ENCODE measurements at regions not wholly inside any gene's neighbourhood (a gene's known extent, or its start where the extent isn't known, plus 50 kb on each side); places are given as distances from the start of the nearest gene placed in this dataset.
"Not testable (repeated sequence)": the region's sequence is repeated elsewhere in the genome, so short reads cannot be mapped to it uniquely, and the experiment has no call there.

DNA sequence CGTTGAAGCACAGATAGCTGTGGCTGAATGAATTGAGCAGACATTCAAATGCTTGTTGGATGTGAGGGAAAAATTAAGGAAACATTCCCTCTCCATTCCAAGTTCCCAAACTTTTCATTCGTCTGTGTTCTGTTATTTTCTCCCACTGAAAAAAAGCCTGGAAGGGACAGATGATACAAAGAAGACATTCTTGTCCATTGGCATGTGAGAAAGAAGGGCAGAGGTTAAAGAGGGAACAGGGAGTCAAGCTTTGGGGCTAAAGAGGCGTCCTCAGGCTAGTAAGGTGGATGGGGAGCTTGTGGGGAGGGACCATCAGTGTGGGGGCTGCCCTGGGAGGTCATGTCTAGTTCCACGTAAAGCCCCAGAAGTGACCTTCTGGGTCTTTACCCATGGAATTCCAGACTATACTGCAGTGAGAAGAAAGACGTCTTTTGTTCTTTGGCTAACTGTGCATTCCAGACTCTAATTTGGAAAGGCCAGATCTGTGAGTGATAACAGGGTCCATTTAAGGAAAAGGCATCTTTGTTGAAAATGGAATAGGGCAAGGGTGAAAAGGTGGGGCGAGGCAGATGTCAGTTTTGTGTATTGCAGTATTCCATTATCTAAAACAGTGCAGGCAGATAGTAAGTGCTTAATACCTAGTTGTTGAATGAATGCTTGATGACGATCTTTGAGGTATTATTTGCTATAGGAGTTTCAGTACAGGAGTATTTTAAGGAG lies 117.5 kb downstream of the SOX4 start:
- no peak for DNase-seq

DNA sequence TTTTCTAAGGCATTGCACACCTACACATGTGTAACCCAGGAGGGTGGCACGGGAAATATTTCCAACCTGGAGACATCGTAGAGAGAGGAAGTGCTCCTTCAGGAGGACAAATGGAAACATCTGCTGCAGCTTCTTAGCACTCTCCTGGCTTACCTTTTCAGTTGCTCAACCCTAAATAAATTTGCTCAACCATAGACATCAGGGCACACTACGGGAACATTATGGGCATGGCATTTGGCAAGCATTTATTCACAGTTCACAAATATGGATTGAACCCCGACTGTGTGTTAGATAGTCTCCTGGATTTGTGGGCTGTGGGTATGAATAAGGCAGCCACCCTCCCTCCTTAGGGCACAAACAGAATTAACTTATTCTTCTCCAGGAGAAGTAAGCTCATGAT lies 118.7 kb downstream of the SOX4 start:
- DNase-seq, result no peak

DNA sequence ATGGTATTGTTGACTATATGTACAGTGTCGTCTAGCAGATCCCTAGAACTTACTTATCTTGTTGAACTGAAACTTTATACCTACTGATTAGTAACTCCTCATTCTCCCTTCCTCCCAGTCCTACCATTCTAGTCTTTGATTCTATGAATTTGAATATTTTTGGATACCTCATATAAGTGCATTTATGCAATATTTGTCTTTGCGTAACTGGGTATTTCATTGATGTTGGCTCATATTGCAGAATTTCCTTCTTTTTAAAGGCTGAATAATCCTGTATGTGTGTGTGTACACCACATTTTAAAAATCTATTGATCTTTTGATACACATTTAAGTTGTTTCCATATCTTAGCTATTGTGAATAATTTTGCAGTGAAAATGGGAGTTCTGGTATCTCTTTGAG lies 119.9 kb downstream of the SOX4 start:
- no peak for DNase-seq

GRCh38 chr6:21715180-21715579 lies 121.6 kb downstream of the SOX4 start:
- DNase-seq, result no peak

- DNase-seq, result no peak
These were observed 129.0 kb downstream of the SOX4 start for GRCh38 chr6:21722510-21722909.

GRCh38 chr6:21726676-21727075 lies 133.1 kb downstream of the SOX4 start:
- no peak for DNase-seq

- no peak for DNase-seq
These were observed 134.6 kb downstream of the SOX4 start for GRCh38 chr6:21728141-21728540.

- no peak for DNase-seq
These were observed 135.9 kb downstream of the SOX4 start for GRCh38 chr6:21729431-21729830.

- no peak for DNase-seq
These were observed 137.0 kb downstream of the SOX4 start for GRCh38 chr6:21730533-21730932.

- no peak for DNase-seq
These were observed 138.0 kb downstream of the SOX4 start for GRCh38 chr6:21731411-21732031.

GRCh38 chr6:21732032-21732730 lies 138.6 kb downstream of the SOX4 start:
- not testable (repeated sequence) for DNase-seq

GRCh38 chr6:21732731-21733130 lies 139.2 kb downstream of the SOX4 start:
- DNase-seq, result no peak

DNA sequence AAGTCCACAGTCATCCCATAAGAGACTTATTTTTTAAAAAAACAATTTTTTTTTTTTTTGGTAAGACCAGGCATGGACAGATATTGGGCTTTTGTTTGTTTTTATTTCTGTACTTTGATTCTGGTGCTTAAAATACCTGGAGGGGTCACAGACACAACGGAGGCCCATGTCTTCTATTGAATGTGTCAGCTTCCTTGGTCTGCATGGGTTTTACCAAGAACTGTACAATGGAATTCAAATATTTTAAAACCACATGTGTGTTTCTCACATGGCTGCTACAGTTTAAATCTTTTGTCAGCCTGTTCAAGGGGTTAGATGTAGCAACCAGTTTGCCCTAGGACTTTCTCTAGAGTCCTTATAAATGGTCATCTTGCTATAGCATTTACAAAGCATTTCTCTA lies 139.8 kb downstream of the SOX4 start:
- no peak for DNase-seq

DNA sequence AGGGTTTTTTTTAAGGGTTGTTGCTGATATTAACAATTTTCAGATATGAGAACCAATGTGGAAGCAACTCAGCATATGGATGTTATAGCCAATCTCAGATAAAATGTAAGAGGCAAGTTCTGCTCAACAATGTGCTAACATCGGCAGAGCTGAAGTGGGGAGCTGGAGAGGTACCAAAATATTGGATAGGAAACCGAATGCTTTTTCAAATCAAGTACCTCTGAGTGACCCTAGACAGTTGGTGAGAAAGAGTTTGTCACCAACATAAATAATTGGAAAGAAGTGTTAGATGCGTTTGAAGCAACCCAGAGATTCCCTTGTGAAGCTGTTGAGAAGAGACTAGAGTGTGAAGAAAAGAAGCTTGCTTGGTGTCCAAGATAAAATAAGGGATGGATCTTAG lies 140.7 kb downstream of the SOX4 start:
- no peak for DNase-seq

GRCh38 chr6:21738180-21739094 lies 144.9 kb downstream of the SOX4 start:
- no peak for DNase-seq

DNA sequence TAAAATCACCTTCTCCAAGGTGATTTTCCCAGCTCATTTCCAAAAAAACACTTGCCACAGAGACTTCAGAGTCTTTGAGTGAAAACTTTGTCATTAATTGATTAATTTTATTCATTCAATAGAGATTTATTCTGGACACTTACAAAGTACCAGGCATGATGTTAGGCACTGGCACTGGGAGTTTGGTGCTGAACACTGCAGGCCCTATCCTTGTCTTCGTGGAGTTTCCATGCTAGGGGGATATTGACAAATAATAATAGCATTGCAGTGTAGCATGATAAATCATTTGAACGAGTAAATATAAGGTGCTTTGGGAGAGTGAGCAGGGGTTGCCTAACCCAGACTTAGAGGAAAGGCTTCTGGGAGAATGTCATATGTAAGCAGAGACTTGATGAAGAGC lies 145.7 kb downstream of the SOX4 start:
- no peak for DNase-seq

- no peak for DNase-seq
These were observed 146.3 kb downstream of the SOX4 start for GRCh38 chr6:21739838-21740237.

DNA sequence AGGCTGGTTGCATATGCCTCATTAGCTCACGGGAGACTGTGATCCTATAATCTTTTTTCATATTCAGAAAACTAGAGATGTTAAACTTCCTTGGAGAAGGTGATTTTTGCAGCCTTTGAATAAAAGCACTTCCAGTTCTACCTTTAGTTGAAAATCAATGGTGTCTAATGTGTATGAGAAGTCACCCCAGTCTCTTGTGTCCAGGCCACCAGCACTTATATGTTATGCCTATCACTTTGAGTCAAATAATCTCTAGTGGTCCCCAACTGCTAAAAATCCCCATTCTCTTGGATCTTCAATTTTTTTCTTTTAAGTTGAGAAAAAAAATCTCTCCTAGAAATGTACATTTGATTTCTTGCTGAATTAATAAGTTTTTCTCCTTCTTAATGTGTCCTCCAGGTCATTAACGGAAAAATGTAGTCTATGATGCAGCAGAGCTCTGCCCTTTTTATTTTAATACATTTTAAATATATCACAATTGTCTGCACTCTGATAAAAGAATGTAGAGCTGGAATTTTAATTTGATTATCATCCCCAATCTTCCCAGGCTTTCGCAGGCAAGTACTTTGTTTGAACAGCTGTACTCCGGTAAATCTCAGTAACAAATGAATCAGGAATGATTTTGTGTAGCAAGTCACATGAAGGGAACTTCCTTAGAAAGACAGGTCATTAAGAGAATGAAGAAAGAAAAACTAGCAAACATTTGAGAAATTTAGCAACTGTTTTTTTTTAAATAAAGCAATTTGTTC lies 147.0 kb downstream of the SOX4 start:
- no peak for DNase-seq

- DNase-seq, result no peak
These were observed 147.9 kb downstream of the SOX4 start for GRCh38 chr6:21741221-21742109.

- no peak for DNase-seq
These were observed 148.7 kb downstream of the SOX4 start for GRCh38 chr6:21742238-21742660.

- no peak for DNase-seq
These were observed 150.8 kb downstream of the SOX4 start for GRCh38 chr6:21744331-21744730.
